ENCODE measurements at regions not wholly inside any gene's neighbourhood (a gene's known extent, or its start where the extent isn't known, plus 50 kb on each side); places are given as distances from the start of the nearest gene placed in this dataset.
"Not testable (repeated sequence)": the region's sequence is repeated elsewhere in the genome, so short reads cannot be mapped to it uniquely, and the experiment has no call there.

GRCh38 chr20:53801609-53802370 lies 208.2 kb upstream of the ZNF217 start:
- Mint-ChIP-seq H3K27me3 (no peaks in the 10 kb centered on the region), H3K4me3 (no peak overlapping the region), H3K36me3 (ENCODE audit: low read depth) (no peaks in the 10 kb centered on the region), H3K4me1 (ENCODE audit: low read depth) (peaks cover under 1% of the 10 kb centered on the region), H3K9me3 (no peaks in the 10 kb centered on the region), H3K27ac (no peak overlapping the region)
- no peak for DNase-seq

GRCh38 chr20:53800883-53801604 lies 207.4 kb upstream of the ZNF217 start:
- no peak for DNase-seq
- Mint-ChIP-seq H3K36me3 (ENCODE audit: low read depth) (no peaks in the 10 kb centered on the region), H3K4me3 (no peak overlapping the region), H3K4me1 (ENCODE audit: low read depth) (no peaks in the 10 kb centered on the region), H3K27ac (no peak overlapping the region), H3K27me3 (no peaks in the 10 kb centered on the region), H3K9me3 (no peaks in the 10 kb centered on the region)

GRCh38 chr20:53800418-53800817 lies 206.8 kb upstream of the ZNF217 start:
- Mint-ChIP-seq H3K4me1 (ENCODE audit: low read depth) (no peaks in the 10 kb centered on the region), H3K36me3 (ENCODE audit: low read depth) (no peaks in the 10 kb centered on the region), H3K27ac (no peak overlapping the region), H3K27me3 (no peaks in the 10 kb centered on the region), H3K9me3 (no peaks in the 10 kb centered on the region), H3K4me3 (no peak overlapping the region)
- DNase-seq, result no peak

- H3K9me3 Mint-ChIP-seq, result no peaks in the 10 kb centered on the region
- no peaks in the 10 kb centered on the region for H3K36me3 Mint-ChIP-seq (ENCODE audit: low read depth)
- H3K27ac Mint-ChIP-seq, result no peak overlapping the region
- no peaks in the 10 kb centered on the region for H3K27me3 Mint-ChIP-seq
- H3K4me1 Mint-ChIP-seq (ENCODE audit: low read depth), result no peaks in the 10 kb centered on the region
- no peak for DNase-seq
- H3K4me3 Mint-ChIP-seq, result no peak overlapping the region
Measured at GRCh38 chr20:53797085-53797484, 203.4 kb upstream of the ZNF217 start.

- DNase-seq, result no peak
- H3K4me1 Mint-ChIP-seq (ENCODE audit: low read depth), result peaks cover 9% of the 10 kb centered on the region
- H3K36me3 Mint-ChIP-seq (ENCODE audit: low read depth), result no peaks in the 10 kb centered on the region
- no peaks in the 10 kb centered on the region for H3K27me3 Mint-ChIP-seq
- no peak overlapping the region for H3K4me3 Mint-ChIP-seq
- H3K9me3 Mint-ChIP-seq, result no peaks in the 10 kb centered on the region
- H3K27ac Mint-ChIP-seq, result no peak overlapping the region
Measured at GRCh38 chr20:53795170-53795569, 201.5 kb upstream of the ZNF217 start.

GRCh38 chr20:53794529-53795115 lies 201.0 kb upstream of the ZNF217 start:
- H3K27me3 Mint-ChIP-seq, result no peaks in the 10 kb centered on the region
- H3K9me3 Mint-ChIP-seq, result no peaks in the 10 kb centered on the region
- H3K4me3 Mint-ChIP-seq, result no peak overlapping the region
- no peaks in the 10 kb centered on the region for H3K36me3 Mint-ChIP-seq (ENCODE audit: low read depth)
- no peak overlapping the region for H3K27ac Mint-ChIP-seq
- DNase-seq, result no peak
- H3K4me1 Mint-ChIP-seq (ENCODE audit: low read depth), result peaks cover 15% of the 10 kb centered on the region

- Mint-ChIP-seq H3K4me1 (ENCODE audit: low read depth) (peaks cover 21% of the 10 kb centered on the region), H3K4me3 (no peak overlapping the region), H3K27ac (no peak overlapping the region), H3K9me3 (no peaks in the 10 kb centered on the region), H3K36me3 (ENCODE audit: low read depth) (no peaks in the 10 kb centered on the region), H3K27me3 (no peaks in the 10 kb centered on the region)
- DNase-seq, result no peak
Measured at GRCh38 chr20:53793783-53794383, 200.2 kb upstream of the ZNF217 start.

- Mint-ChIP-seq H3K36me3 (ENCODE audit: low read depth) (no peaks in the 10 kb centered on the region), H3K4me3 (no peak overlapping the region), H3K27ac (no peak overlapping the region), H3K9me3 (no peaks in the 10 kb centered on the region), H3K4me1 (ENCODE audit: low read depth) (peaks cover 21% of the 10 kb centered on the region), H3K27me3 (no peaks in the 10 kb centered on the region)
- no peak for DNase-seq
Measured at GRCh38 chr20:53792946-53793536, 199.4 kb upstream of the ZNF217 start.

GRCh38 chr20:53789989-53790675 lies 196.5 kb upstream of the ZNF217 start:
- no peaks in the 10 kb centered on the region for H3K36me3 Mint-ChIP-seq (ENCODE audit: low read depth)
- DNase-seq, result no peak
- peak overlapping the region; percentile 54 for H3K27ac Mint-ChIP-seq
- H3K27me3 Mint-ChIP-seq, result no peaks in the 10 kb centered on the region
- no peaks in the 10 kb centered on the region for H3K9me3 Mint-ChIP-seq
- peaks cover 30% of the 10 kb centered on the region for H3K4me1 Mint-ChIP-seq (ENCODE audit: low read depth)
- H3K4me3 Mint-ChIP-seq, result no peak overlapping the region

GRCh38 chr20:53788253-53789022 lies 194.8 kb upstream of the ZNF217 start:
- DNase-seq, result no peak
- H3K36me3 Mint-ChIP-seq (ENCODE audit: low read depth), result no peaks in the 10 kb centered on the region
- no peaks in the 10 kb centered on the region for H3K27me3 Mint-ChIP-seq
- no peak overlapping the region for H3K4me3 Mint-ChIP-seq
- H3K4me1 Mint-ChIP-seq (ENCODE audit: low read depth), result peaks cover 30% of the 10 kb centered on the region
- H3K27ac Mint-ChIP-seq, result peak overlapping the region; percentile 4
- no peaks in the 10 kb centered on the region for H3K9me3 Mint-ChIP-seq

- H3K9me3 Mint-ChIP-seq; H3K4me3 Mint-ChIP-seq; DNase-seq; H3K27me3 Mint-ChIP-seq; H3K36me3 Mint-ChIP-seq (ENCODE audit: low read depth); H3K27ac Mint-ChIP-seq: not testable (repeated sequence)
- H3K4me1 Mint-ChIP-seq (ENCODE audit: low read depth), result peaks cover 30% of the 10 kb centered on the region
Measured at GRCh38 chr20:53787491-53787931, 193.9 kb upstream of the ZNF217 start.

GRCh38 chr20:53786445-53787267 lies 193.0 kb upstream of the ZNF217 start:
- no peak for DNase-seq
- no peaks in the 10 kb centered on the region for H3K36me3 Mint-ChIP-seq (ENCODE audit: low read depth)
- H3K9me3 Mint-ChIP-seq, result no peaks in the 10 kb centered on the region
- H3K27me3 Mint-ChIP-seq, result no peaks in the 10 kb centered on the region
- H3K27ac Mint-ChIP-seq, result no peak overlapping the region
- peaks cover 30% of the 10 kb centered on the region for H3K4me1 Mint-ChIP-seq (ENCODE audit: low read depth)
- H3K4me3 Mint-ChIP-seq, result no peak overlapping the region

- Mint-ChIP-seq H3K27ac (no peak overlapping the region), H3K27me3 (no peaks in the 10 kb centered on the region), H3K9me3 (no peaks in the 10 kb centered on the region), H3K4me3 (no peak overlapping the region), H3K4me1 (ENCODE audit: low read depth) (peaks cover 29% of the 10 kb centered on the region), H3K36me3 (ENCODE audit: low read depth) (no peaks in the 10 kb centered on the region)
- DNase-seq, result no peak
Measured at GRCh38 chr20:53786071-53786444, 192.4 kb upstream of the ZNF217 start.

All from activated T-cell treated with anti-CD3 and anti-CD28 coated beads, Interleukin-2, amount 50 U/mL, for 24 hours (primary cell).